Middle frontal gyrus (tissue), 1 donor: ENCODE measurements at regions not wholly inside any gene's neighbourhood (a gene's known extent, or its start where the extent isn't known, plus 50 kb on each side); places are given as distances from the start of the nearest gene placed in this dataset.
"Not testable (repeated sequence)": the region's sequence is repeated elsewhere in the genome, so short reads cannot be mapped to it uniquely, and the experiment has no call there.

Source experiments
- DNase-seq: peaks from one replicate; pipeline ENCODE4 v3.0.0-alpha.2; 2015; ENCODE audit warnings: low spot score; ENCODE audit errors: extremely low spot score

- DNase-seq, result not testable (repeated sequence)
Measured at GRCh38 chr20:22734946-22735647, 150.7 kb upstream of the FOXA2 start.

- no peak for DNase-seq
Measured at GRCh38 chr20:22740829-22741228, 156.5 kb upstream of the FOXA2 start.

DNA sequence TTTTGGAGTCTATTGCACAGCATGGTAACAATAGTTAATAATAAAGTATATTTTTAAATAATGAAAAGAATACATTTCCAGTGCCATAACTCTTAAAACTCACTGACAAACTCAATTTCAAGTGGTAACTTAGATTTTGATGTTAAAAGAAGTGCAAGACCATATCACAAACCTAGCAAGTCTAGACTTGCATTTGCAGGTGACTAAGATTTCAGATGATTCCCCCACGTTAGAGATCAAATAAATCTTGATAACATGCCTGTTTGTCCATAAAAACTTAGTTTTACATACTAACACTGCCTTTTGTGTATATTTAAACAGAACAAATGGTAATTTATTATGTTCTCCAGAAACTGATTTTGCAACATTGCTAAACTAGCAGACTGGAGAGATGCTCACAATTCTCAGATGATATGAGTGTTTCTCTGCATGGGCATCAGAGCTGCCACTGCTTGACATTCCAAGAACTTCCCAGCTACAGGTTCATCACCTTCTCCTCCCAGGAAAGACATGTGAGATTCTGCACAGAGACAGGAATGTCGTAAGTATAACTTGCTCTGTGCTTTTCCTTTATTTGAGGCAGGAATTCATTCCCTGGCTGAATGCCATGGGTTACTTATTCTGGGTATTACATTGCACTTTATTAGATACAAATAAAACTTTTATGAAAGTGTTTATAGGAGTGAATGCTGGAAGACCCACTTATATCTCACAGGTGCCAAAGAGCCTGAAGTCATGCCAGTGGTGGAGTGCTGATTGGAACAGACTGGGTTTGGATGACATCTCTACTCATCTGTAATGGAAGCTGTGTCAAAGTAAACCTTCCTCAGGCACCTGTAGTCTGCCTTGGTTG, 160.2 kb upstream of the FOXA2 start:
- DNase-seq, result no peak

GRCh38 chr20:22745194-22745500, 160.8 kb upstream of the FOXA2 start:
- no peak for DNase-seq

DNA sequence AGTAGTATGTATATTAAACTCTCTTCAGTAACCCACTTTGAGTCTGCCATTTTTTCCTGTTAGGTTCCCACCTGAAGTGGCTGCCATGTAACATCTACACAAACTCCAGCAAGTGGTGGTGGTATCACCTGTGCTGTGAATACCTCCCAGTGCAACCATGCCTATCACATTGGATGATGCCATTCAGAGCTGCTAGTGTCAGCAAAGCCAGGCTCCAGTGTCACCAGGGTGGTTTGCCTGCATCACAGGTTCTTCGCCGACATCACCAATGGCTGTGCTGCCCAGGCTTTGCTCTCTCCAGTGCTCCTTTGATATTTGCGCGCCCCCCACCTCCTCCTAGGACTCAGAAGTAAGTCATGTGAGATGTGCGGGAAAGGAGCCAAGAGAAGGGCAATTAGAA, 162.6 kb upstream of the FOXA2 start:
- no peak for DNase-seq

DNA sequence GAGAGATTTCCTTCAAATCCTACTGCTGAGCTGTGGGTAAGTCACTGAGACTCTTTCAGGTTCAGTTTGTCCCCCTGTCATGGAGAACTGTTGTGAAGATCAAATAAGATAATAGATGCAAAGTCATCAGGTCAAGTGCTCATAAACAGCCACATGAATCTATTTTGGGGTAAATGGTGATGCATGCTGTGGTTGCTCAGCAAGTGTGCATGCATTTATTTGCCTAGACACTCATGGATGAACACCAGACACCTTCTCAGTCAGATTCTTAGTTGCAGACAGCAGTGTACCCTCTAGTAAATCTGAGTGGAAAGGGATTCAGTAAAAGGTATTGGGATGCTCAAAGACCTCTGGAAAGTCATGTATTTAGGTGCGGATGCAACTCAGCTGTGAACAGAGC, 168.0 kb upstream of the FOXA2 start:
- no peak for DNase-seq

DNA sequence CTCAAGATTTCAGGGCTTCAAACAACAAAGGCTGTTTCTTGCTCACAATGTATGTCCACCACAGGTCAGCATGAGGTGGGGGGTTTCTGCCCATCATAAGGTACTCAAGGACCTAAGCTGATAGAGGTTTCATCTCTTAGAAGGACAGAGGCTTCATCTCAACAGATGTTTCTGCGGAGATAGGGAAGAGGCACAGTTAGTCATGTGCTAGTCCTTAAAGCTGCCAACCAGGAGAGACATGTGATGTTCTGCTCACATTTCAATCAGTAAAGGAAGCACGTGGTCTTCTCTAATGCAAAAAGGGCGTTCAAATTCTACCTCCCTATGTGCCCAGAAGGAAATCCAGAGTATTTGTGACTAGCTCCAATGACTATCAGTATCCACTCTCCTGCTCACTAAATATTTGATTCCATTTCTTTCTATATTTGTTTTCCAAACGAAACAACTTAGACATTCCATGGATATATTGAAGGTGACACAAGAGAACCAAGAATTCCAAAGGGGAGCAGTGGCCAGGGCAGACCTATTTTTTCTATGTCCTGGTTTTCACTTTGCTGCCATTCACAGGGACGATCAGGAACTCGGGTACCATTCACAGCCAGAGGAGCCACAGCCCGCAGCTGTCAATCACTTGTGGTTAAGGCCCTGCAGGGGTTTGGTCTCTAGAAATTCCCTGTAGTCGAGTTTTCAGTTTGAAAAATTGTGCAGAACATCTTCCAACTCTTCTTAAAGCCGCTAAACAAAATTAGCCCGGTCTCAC, 173.2 kb upstream of the FOXA2 start:
- DNase-seq, result no peak

GRCh38 chr20:22758815-22759214, 174.4 kb upstream of the FOXA2 start:
- DNase-seq, result no peak

- no peak for DNase-seq
Measured at GRCh38 chr20:22762576-22763256, 178.3 kb upstream of the FOXA2 start.

- DNase-seq, result no peak
Measured at GRCh38 chr20:22763257-22763906, 179.0 kb upstream of the FOXA2 start.

DNA sequence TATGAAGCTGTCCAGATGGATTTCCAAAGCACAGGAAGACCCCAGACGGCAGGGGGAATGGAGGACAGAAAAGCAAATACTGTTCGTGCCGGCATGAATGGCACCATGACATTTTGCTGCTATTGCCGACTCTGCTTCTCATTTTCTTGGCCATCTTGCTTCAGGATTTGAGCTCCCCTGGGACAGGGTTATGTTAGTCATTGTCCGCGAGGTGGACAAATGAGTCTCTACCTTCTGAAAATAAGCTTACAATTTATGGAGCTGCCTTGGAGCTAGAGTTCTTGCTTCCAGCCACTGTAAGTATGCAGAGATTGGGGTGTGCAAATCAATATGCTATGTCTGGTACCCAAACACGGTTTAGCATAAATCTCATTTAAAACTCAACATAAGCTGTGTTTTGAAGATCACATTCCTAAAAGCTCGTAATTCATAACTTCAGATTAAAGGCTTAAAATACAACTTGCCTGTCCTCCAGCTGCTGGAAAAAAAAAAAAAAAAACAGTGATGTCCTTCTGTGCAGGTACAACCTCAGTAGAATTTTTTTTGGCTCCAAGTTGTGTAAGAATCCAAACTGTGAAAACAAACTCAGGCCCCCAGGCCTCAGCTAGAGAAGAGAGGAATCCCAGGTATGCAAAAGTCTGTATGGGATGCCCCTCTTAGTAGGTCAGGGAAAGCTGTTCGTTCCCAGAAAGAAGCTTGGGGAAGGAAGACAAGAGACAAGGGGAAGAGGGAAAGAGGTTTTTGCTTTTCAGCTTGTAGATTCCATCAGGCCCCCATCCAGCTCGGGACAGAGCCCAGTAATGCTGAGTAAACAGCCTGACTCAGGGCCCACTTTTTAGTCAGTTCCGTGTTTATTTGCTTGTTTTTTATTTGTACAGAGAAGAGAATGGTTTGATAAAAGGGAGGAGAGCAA, 184.2 kb upstream of the FOXA2 start:
- no peak for DNase-seq

- no peak for DNase-seq
Measured at GRCh38 chr20:22770241-22770800, 185.9 kb upstream of the FOXA2 start.

DNA sequence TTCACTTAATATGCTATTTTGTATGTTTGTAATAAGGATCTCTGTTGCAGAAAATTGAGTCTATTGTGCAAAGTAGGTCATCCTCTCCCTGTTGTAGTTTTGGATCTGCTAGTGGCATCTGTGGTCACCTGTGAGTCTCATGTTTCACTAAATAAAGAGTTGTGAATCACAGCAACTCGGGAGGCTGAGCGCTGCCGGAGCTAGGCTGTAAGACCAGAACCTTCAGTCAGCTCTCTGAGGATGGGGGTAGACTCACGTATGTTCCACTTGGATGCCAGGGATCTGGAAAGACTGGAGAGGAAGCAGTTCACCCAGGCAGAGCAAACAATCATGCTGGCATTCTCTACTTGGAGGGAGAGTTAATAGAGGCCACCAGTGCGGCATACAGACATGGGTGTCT, 187.3 kb upstream of the FOXA2 start:
- no peak for DNase-seq

DNA sequence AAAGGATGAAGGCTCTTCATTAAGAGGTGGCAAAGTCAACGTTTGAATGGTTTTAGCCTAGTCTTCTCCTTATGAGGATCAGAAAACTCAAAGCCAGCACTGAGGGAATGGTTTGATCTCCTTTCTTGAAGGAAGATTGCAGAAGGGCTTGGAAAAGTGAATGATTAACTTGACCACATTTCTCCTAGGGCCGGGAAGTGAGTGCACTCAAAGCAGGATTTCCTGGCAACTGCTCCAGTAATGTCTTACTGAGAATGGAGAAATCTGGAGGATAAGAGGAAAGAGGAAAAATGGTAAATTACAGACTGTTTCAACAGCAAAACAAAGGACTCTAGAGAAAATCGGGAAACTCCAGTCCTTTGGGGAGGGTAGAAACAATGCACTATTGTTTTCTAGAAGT, 189.0 kb upstream of the FOXA2 start:
- no peak for DNase-seq

DNA sequence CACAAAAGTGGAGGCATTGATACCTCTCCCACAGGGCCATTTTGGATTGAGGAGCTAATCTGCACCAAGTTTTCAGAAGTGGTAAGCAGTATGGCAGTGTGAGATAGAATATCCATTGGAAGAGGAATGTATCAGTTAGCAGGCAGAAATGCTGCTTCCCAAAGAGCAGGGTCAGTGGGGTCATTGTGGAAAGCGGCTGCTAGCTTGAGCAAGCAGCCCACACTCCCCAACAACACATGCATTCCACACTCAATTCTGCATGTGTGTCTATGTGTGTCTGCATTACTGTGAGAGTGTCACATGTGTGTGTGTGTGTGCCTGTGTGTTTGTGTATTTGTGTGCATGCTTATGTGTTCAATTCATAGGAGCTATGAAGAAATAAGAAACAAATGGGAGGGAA, 190.9 kb upstream of the FOXA2 start:
- DNase-seq, result no peak

DNA sequence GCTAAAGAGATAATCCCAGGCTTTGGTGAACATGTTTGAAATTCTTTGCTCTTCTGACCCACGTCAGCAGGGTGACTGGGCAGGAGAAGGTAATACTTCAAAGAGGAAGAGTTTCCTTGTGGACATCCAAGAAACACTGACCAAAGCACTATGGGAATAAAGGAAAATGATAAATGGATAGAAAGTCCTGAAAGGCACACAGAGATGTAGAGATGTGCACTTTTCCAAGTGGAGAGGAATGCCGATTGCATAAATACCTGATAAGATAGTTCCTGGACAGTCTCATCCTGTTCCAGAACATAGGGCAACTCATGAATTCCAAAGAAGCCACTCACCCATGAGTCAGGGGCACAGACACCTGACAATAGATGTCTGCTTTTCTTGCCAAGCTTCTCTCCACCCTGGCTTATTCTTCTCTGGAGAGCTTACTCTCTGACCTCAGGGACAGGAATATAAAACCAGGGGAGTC, 191.3 kb upstream of the FOXA2 start:
- no peak for DNase-seq

DNA sequence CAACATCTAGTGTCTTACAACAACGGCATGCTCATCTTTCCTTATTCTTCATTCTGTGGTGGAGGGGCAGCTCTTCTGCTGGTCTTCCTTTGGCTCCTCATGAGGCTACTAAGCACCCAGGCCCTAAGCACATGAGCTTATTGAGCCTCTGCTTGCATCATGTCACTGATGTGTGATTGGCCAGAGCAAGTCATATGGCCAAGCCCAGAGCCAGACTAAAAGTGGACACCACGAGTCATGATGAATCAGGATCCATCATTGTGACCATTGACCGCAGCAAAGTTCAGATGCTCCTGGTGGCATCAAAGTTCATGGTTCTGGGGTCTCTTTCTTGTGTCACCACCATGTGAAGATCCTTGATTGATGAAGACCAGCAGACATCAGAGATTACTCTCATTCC, 192.0 kb upstream of the FOXA2 start:
- DNase-seq, result no peak

DNA sequence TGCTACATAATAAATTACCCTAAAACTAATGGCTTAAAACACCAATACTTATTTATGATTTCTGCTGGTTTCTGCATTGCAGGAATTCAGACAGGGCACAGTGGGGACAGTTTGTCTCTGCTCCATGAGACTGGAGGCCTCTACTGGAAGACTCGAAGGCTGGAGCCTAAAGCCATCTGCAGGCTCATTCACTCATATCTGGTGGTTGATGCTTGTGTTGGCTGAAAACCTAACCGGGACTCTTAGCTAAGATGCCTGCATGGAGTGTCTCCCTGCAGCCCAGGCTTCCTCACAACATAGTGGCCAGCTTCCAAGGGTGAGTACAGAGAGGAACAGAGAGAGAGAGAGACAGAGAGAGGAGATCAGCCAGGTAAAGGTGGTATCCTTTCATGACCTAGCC, 195.5 kb upstream of the FOXA2 start:
- DNase-seq, result no peak

DNA sequence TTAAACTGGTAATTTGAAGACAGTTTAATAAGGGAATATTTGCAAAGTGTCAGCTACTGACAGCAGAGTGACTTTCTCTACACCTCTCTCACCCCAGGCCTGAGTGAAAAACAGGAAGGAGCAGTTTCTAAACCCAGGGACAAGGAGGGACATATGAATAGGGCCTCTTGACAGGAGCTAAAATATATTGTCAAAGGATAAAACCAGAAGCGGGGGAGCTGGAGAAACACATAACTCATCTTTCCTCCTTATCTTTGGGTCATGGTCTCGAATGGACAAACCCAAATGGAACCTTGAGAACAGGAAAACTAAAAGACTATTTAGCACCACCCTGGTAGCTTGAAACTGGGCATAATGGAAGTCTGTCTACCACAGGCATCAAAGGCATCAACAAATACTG, 197.5 kb upstream of the FOXA2 start:
- no peak for DNase-seq

DNA sequence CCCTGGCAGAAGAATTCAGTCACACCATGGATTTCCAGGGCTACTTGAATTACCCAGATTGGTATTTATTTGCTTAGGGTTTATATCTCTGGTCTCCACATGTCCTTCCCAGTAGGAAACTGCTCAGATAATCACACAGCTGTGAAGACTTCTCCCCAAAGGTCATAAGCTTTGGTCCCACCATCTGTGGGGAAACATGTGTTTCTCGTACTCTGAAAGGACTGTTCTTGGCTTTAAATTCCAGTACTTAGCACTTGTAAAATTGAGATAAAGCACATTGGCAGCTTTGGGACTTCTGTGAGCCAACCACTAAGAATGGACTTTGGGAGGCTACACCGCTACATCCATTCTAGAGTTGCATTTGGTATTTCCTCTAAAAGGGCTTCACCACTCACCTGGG, 205.3 kb upstream of the FOXA2 start:
- DNase-seq, result no peak
